ENCODE measurements at regions not wholly inside any gene's neighbourhood (a gene's known extent, or its start where the extent isn't known, plus 50 kb on each side); places are given as distances from the start of the nearest gene placed in this dataset.

DNA sequence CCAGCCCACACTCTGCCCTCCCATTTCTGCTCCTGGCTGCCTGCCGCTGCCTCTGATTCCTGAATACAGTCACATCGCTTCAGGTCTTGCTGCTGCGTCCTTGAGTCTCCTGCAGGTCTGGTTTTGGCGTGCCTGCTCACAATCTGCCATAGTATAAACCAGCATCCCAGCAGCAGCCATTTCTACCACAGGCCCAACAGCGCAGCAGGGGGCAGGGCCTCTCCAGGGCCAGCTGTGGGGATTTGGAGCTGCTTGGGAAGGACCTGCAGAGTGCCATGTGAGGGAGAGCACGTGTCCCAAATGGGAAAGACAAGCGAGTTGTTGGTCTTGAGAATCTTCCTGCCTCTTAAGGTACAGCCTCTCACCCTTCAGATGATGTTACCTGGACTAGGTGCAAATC lies 398.3 kb upstream of the PPP2R3A start:
- no peak overlapping the region for H2AFZ ChIP-seq (ENCODE audit: low read depth, low read length)
- H3K4me3 ChIP-seq (ENCODE audit: low read length): no peak overlapping the region
- no peaks in the 10 kb centered on the region for H3K79me2 ChIP-seq (ENCODE audit: low read length)
- H3K9ac ChIP-seq (ENCODE audit: low read length): no peak overlapping the region
- H3K27ac ChIP-seq (ENCODE audit: low read length): no peak overlapping the region
- no peak overlapping the region for H3K4me2 ChIP-seq (ENCODE audit: low read length)
- no peaks in the 10 kb centered on the region for H4K20me1 ChIP-seq (ENCODE audit: insufficient read depth, low read length)
- TF ChIP-seq CTCF (IDR thresholded peaks at IDR 0.05; ENCODE audit: low read depth, low read length): no peak
- TF ChIP-seq EZH2phosphoT487 (IDR thresholded peaks at IDR 0.05; ENCODE audit: low read depth): no peak
- H3K27me3 ChIP-seq (ENCODE audit: low read depth, low read length): peaks cover 9% of the 10 kb centered on the region; the same call in 1 of the 2 replicates
- H3K36me3 ChIP-seq (replicated peaks; ENCODE audit: low read depth, low read length): no peaks in the 10 kb centered on the region
- H3K4me1 ChIP-seq (ENCODE audit: low read length): no peaks in the 10 kb centered on the region
- H3K9me3 ChIP-seq (ENCODE audit: insufficient read depth, low read length): no peaks in the 10 kb centered on the region

DNA sequence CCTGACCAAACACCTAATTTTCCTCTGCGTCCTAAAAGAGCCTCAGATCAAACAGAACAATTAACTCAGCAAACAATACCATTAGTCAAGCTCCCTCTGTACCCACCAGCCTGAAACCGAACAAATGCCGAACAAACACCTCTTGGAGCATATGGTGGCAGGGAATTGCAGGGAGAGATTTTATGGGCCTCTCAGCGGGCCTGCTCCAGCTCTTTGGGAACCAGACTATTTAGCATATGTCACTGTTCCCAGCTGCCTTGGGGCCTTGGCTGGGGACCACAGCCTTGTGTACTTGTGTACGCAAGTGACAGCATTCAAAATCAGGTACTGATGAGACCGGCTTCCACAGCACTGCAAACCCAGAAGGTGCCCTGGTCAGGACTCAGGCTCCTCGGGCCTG lies 388.8 kb upstream of the PPP2R3A start:
- TF ChIP-seq EZH2phosphoT487 (IDR thresholded peaks at IDR 0.05; ENCODE audit: low read depth): no peak
- H3K4me3 ChIP-seq (ENCODE audit: low read length): no peak overlapping the region
- no peaks in the 10 kb centered on the region for H3K36me3 ChIP-seq (replicated peaks; ENCODE audit: low read depth, low read length)
- H4K20me1 ChIP-seq (ENCODE audit: insufficient read depth, low read length): no peaks in the 10 kb centered on the region
- H3K9me3 ChIP-seq (ENCODE audit: insufficient read depth, low read length): no peaks in the 10 kb centered on the region
- H3K27ac ChIP-seq (ENCODE audit: low read length): no peak overlapping the region
- peaks cover 5% of the 10 kb centered on the region; the same call in 1 of the 2 replicates for H3K27me3 ChIP-seq (ENCODE audit: low read depth, low read length)
- no peak overlapping the region for H2AFZ ChIP-seq (ENCODE audit: low read depth, low read length)
- no peaks in the 10 kb centered on the region for H3K79me2 ChIP-seq (ENCODE audit: low read length)
- H3K4me1 ChIP-seq (ENCODE audit: low read length): no peaks in the 10 kb centered on the region
- no peak overlapping the region for H3K4me2 ChIP-seq (ENCODE audit: low read length)
- H3K9ac ChIP-seq (ENCODE audit: low read length): no peak overlapping the region

GRCh38 chr3:135581806-135582205 lies 383.7 kb upstream of the PPP2R3A start:
- Histone ChIP-seq H3K4me1 (ENCODE audit: low read length) (no peaks in the 10 kb centered on the region), H2AFZ (ENCODE audit: low read depth, low read length) (no peak overlapping the region), H3K27ac (ENCODE audit: low read length) (no peak overlapping the region), H3K4me2 (ENCODE audit: low read length) (no peak overlapping the region), H4K20me1 (ENCODE audit: insufficient read depth, low read length) (no peaks in the 10 kb centered on the region), H3K4me3 (ENCODE audit: low read length) (no peak overlapping the region), H3K36me3 (replicated peaks; ENCODE audit: low read depth, low read length) (no peaks in the 10 kb centered on the region), H3K79me2 (ENCODE audit: low read length) (no peaks in the 10 kb centered on the region), H3K27me3 (ENCODE audit: low read depth, low read length) (no peaks in the 10 kb centered on the region; the same call in 1 of the 2 replicates), H3K9ac (ENCODE audit: low read length) (no peak overlapping the region), H3K9me3 (ENCODE audit: insufficient read depth, low read length) (no peaks in the 10 kb centered on the region)
- no peak for TF ChIP-seq EZH2phosphoT487 (IDR thresholded peaks at IDR 0.05; ENCODE audit: low read depth)
- TF ChIP-seq CTCF (IDR thresholded peaks at IDR 0.05; ENCODE audit: low read depth, low read length): no peak

- Histone ChIP-seq H3K9me3 (ENCODE audit: insufficient read depth, low read length) (no peaks in the 10 kb centered on the region), H3K36me3 (replicated peaks; ENCODE audit: low read depth, low read length) (no peaks in the 10 kb centered on the region), H2AFZ (ENCODE audit: low read depth, low read length) (no peak overlapping the region), H3K27me3 (ENCODE audit: low read depth, low read length) (no peaks in the 10 kb centered on the region), H3K4me1 (ENCODE audit: low read length) (no peaks in the 10 kb centered on the region), H3K4me3 (ENCODE audit: low read length) (no peak overlapping the region), H3K79me2 (ENCODE audit: low read length) (no peaks in the 10 kb centered on the region), H4K20me1 (ENCODE audit: insufficient read depth, low read length) (no peaks in the 10 kb centered on the region), H3K9ac (ENCODE audit: low read length) (no peak overlapping the region), H3K4me2 (ENCODE audit: low read length) (no peak overlapping the region), H3K27ac (ENCODE audit: low read length) (no peak overlapping the region)
- TF ChIP-seq EZH2phosphoT487 (IDR thresholded peaks at IDR 0.05; ENCODE audit: low read depth) (no peak), CTCF (IDR thresholded peaks at IDR 0.05; ENCODE audit: low read depth, low read length) (no peak)
These were observed 382.7 kb upstream of the PPP2R3A start for GRCh38 chr3:135582800-135583199.

DNA sequence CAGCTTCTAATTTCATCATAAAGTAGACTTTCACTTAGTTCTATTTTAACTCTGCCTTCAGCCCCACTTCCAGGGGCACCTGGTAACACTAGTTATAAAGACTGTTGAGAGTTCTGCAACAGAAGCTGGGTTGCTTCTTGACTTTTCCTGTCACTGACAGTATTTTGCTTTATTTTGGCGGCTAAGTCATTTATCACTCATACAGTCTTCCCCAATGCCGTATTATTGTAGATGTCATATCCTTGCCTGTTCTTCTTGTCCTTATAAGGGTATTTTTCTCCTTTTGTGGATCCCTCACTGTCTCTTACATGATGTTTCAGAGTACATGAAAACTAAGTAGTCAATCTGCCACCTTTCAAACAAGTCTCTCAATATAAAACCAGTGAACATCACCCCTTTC lies 369.0 kb upstream of the PPP2R3A start:
- H3K9me3 ChIP-seq (ENCODE audit: insufficient read depth, low read length): no peaks in the 10 kb centered on the region
- no peak overlapping the region for H3K4me2 ChIP-seq (ENCODE audit: low read length)
- H3K27ac ChIP-seq (ENCODE audit: low read length): no peak overlapping the region
- H2AFZ ChIP-seq (ENCODE audit: low read depth, low read length): no peak overlapping the region
- H4K20me1 ChIP-seq (ENCODE audit: insufficient read depth, low read length): no peaks in the 10 kb centered on the region
- H3K27me3 ChIP-seq (ENCODE audit: low read depth, low read length): peaks cover 15% of the 10 kb centered on the region
- H3K4me3 ChIP-seq (ENCODE audit: low read length): no peak overlapping the region
- no peaks in the 10 kb centered on the region for H3K79me2 ChIP-seq (ENCODE audit: low read length)
- H3K4me1 ChIP-seq (ENCODE audit: low read length): no peaks in the 10 kb centered on the region
- H3K36me3 ChIP-seq (replicated peaks; ENCODE audit: low read depth, low read length): no peaks in the 10 kb centered on the region
- no peak for TF ChIP-seq CTCF (IDR thresholded peaks at IDR 0.05; ENCODE audit: low read depth, low read length)
- no peak for TF ChIP-seq EZH2phosphoT487 (IDR thresholded peaks at IDR 0.05; ENCODE audit: low read depth)
- H3K9ac ChIP-seq (ENCODE audit: low read length): no peak overlapping the region
